Common myeloid progenitor, CD34-positive (primary cell): ENCODE measurements at regions not wholly inside any gene's neighbourhood (a gene's known extent, or its start where the extent isn't known, plus 50 kb on each side); places are given as distances from the start of the nearest gene placed in this dataset.

Experiments used
- CTCF ChIA-PET: fragments of 350-600 bp; sonication (Branson Sonifier 250); formaldehyde crosslinking; loops from one replicate; lab custom pipeline; 2021; ENCODE audit warnings: antibody characterized with exemption; lab: Charles Lee
- POLR2A ChIA-PET: fragments of 350-600 bp; sonication (Branson Sonifier 250); formaldehyde crosslinking; loops from one replicate; lab custom pipeline; 2021; ENCODE audit warnings: antibody characterized with exemption; lab: Charles Lee
- DNase-seq, 3 donors: peaks; one replicate each; pipeline versions ENCODE4 v3.0.0 to v3.0.0-alpha.2; 2013
- H3K27ac ChIP-seq, 2 experiments: 1 replicate in 1 of 2; 2 replicates in 1 of 2; pipeline ENCODE4 v1.7.0; 2013; ENCODE audit warnings: inconsistent platforms in 2 of 2, low read length in 2 of 2, mild to moderate bottlenecking in 2 of 2, low read depth in 1 of 2, moderate library complexity in 1 of 2; ENCODE audit not compliant: severe bottlenecking in 2 of 2, insufficient read depth in 1 of 2, poor library complexity in 1 of 2
- H3K27me3 ChIP-seq, 5 experiments: replicated peaks in 2 of 5; 1 replicate in 3 of 5; 2 replicates in 2 of 5; pipeline versions ENCODE4 v1.6.1 to v1.7.0; 2013; ENCODE audit warnings: low read length in 4 of 5, mild to moderate bottlenecking in 2 of 5, moderate library complexity in 2 of 5, inconsistent platforms in 1 of 5; ENCODE audit not compliant: insufficient read depth in 5 of 5, control insufficient read depth in 4 of 5
- H3K36me3 ChIP-seq, 4 experiments: 1 replicate in 2 of 4; 2 replicates in 2 of 4; pipeline versions ENCODE4 v1.6.1 to v1.7.0; 2013; ENCODE audit warnings: low read length in 3 of 4, control low read depth in 1 of 4, mild to moderate bottlenecking in 1 of 4; ENCODE audit not compliant: control insufficient read depth in 4 of 4, insufficient read depth in 4 of 4
- H3K4me1 ChIP-seq, 4 experiments: 1 replicate in 3 of 4; 2 replicates in 1 of 4; pipeline versions ENCODE4 v1.6.1 to v1.7.1; 2013; ENCODE audit warnings: low read length in 3 of 4, mild to moderate bottlenecking in 3 of 4, control low read depth in 1 of 4, inconsistent platforms in 1 of 4, moderate library complexity in 1 of 4; ENCODE audit not compliant: control insufficient read depth in 4 of 4, insufficient read depth in 4 of 4; ENCODE audit errors: control extremely low read depth in 1 of 4
- H3K4me3 ChIP-seq, 7 experiments: 1 replicate in 4 of 7; 2 replicates in 3 of 7; pipeline versions ENCODE4 v1.5.1 to v1.7.0; 2013; ENCODE audit warnings: mild to moderate bottlenecking in 7 of 7, low read length in 6 of 7, moderate library complexity in 6 of 7, inconsistent platforms in 2 of 7, low read depth in 2 of 7, control low read depth in 1 of 7; ENCODE audit not compliant: insufficient read depth in 4 of 7, control insufficient read depth in 1 of 7; ENCODE audit errors: extremely low read depth in 1 of 7
- H3K9me3 ChIP-seq, 5 experiments: 1 replicate in 4 of 5; 2 replicates in 1 of 5; pipeline versions ENCODE4 v1.6.1 to v1.7.1; 2013; ENCODE audit warnings: low read length in 4 of 5, mild to moderate bottlenecking in 2 of 5, inconsistent platforms in 1 of 5, low read depth in 1 of 5, moderate library complexity in 1 of 5; ENCODE audit not compliant: control insufficient read depth in 4 of 5, insufficient read depth in 2 of 5; ENCODE audit errors: control extremely low read depth in 1 of 5
- WGBS: methylation state at CpG from one replicate; pipeline ENCODE4 v1.1.5; 2013; ENCODE audit not compliant: insufficient coverage; 5-methylcytosine and 5-hydroxymethylcytosine counted together

GRCh38 chr4:180900781-180901180, 1342.4 kb upstream of the TENM3 start:
- CTCF ChIA-PET, result no interaction called here
- Histone ChIP-seq H3K27ac (no peak overlapping the region), H3K9me3 (no peaks in the 10 kb centered on the region), H3K27me3 (no peaks in the 10 kb centered on the region), H3K36me3 (no peaks in the 10 kb centered on the region), H3K4me1 (no peaks in the 10 kb centered on the region), H3K4me3 (no peak overlapping the region)
- POLR2A ChIA-PET, result no interaction called here
- WGBS, result 94% methylated on average over 3 of the region's 4 CpGs
- DNase-seq, result no peak

DNA sequence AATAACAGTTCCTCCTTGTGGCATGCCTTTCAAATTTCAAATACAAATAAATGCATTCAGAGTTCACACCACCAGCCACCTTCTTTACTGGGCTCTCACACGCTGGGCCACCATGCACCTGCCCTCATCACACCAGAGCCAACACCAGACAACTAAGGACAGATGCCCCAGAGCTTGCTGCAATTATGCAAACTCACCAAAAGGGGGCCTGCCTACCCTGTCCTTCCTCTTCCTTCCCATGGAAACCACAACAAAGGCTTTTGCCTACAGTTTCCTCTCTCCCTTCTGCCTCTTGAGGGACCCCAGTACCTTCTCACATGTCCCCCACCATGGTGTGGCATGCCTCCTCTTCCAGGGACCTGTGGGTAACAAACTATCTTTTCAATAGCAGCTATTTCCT, 1333.9 kb upstream of the TENM3 start:
- CTCF ChIA-PET, result no interaction called here
- WGBS, result 100% methylated on average over 1 of the region's 1 CpG
- H3K4me3 ChIP-seq, result no peak overlapping the region
- POLR2A ChIA-PET, result no interaction called here
- H3K9me3 ChIP-seq, result no peaks in the 10 kb centered on the region
- H3K27me3 ChIP-seq, result no peaks in the 10 kb centered on the region
- H3K4me1 ChIP-seq, result no peaks in the 10 kb centered on the region
- DNase-seq, result no peak
- H3K27ac ChIP-seq, result no peak overlapping the region
- H3K36me3 ChIP-seq, result no peaks in the 10 kb centered on the region

DNA sequence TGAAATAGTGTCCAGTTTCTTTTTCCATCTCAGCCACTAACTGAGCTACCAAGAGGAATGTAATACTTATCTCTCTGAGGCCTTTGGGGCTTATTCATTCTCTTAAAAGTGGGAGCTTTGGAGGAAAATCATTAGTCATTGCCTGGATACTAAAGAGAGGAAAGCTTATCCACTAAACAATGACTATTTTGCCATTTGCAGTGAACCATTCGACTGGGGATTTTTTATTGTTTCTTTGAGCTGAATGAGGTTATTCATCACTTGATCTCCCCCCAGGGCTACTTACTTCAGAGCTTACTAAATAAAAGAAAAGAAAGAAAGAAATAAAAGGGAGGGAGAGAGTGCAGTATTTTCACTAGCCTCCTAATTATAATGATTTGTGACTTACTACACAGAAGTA, 1329.5 kb upstream of the TENM3 start:
- no CpG with 5 or more reads among the region's 1 CpG for WGBS
- H3K4me1 ChIP-seq, result no peaks in the 10 kb centered on the region
- CTCF ChIA-PET, result no interaction called here
- POLR2A ChIA-PET, result no interaction called here
- no peak overlapping the region for H3K4me3 ChIP-seq
- H3K27ac ChIP-seq, result no peak overlapping the region
- H3K36me3 ChIP-seq, result no peaks in the 10 kb centered on the region
- H3K27me3 ChIP-seq, result no peaks in the 10 kb centered on the region
- H3K9me3 ChIP-seq, result no peaks in the 10 kb centered on the region
- DNase-seq, result no peak

DNA sequence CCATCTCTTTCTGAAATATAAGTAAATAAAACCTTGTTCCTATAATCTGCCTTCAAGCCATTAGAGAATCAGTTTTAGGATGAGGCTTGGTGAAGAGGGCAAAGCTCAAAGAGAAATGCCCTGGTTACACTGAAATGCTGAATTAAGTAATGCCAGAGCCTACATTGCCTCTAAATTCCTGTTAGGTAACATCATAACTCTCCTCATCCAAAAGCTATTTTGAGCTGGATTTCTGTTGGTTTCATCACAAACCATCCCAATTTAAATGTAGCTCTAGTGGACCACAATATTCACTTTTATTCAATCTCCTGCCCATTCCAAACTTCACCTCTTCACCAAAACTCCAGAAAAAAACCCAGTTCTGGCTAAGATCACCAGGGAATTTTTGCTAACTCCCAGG, 1319.7 kb upstream of the TENM3 start:
- no peak for DNase-seq

DNA sequence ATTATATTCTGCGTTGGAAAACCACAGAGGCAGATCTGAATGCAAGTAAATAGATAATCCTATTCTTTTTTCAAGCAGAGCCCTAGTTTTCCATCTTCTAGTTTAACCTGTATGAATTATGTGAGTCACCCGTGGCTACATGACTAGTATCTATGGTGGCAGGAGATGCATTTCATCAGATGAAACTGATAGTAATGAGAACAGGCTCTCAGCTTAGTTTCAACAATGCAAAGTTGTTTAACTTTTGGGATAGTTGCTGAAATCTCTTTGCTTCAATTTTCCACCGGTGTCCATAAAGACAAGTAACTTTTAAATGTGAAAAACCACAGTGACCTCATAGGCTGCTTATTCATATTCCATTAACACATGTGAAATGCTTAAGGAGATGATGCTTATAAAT, 1317.4 kb upstream of the TENM3 start:
- Histone ChIP-seq H3K36me3 (no peaks in the 10 kb centered on the region), H3K9me3 (no peaks in the 10 kb centered on the region), H3K4me1 (no peaks in the 10 kb centered on the region), H3K27me3 (no peaks in the 10 kb centered on the region), H3K27ac (no peak overlapping the region), H3K4me3 (no peak overlapping the region)
- DNase-seq, result no peak
- CTCF ChIA-PET, result no interaction called here
- POLR2A ChIA-PET, result no interaction called here
- 100% methylated on average over 2 of the region's 3 CpGs for WGBS

More for the DNA sequence above, 1319.7 kb upstream of the TENM3 start:
- H3K9me3 ChIP-seq, result no peaks in the 10 kb centered on the region
- POLR2A ChIA-PET, result no interaction called here
- CTCF ChIA-PET, result no interaction called here
- H3K4me3 ChIP-seq, result no peak overlapping the region
- no peaks in the 10 kb centered on the region for H3K36me3 ChIP-seq
- H3K27ac ChIP-seq, result no peak overlapping the region
- no peaks in the 10 kb centered on the region for H3K4me1 ChIP-seq
- no peaks in the 10 kb centered on the region for H3K27me3 ChIP-seq

- DNase-seq, result no peak
- POLR2A ChIA-PET, result no interaction called here
- CTCF ChIA-PET, result no interaction called here
- Histone ChIP-seq H3K27ac (no peak overlapping the region), H3K4me3 (no peak overlapping the region), H3K4me1 (no peaks in the 10 kb centered on the region), H3K27me3 (no peaks in the 10 kb centered on the region), H3K36me3 (no peaks in the 10 kb centered on the region), H3K9me3 (no peaks in the 10 kb centered on the region)
- WGBS, result 82% methylated on average over 1 of the region's 1 CpG
Observed at GRCh38 chr4:180926277-180926676, 1316.9 kb upstream of the TENM3 start.

DNA sequence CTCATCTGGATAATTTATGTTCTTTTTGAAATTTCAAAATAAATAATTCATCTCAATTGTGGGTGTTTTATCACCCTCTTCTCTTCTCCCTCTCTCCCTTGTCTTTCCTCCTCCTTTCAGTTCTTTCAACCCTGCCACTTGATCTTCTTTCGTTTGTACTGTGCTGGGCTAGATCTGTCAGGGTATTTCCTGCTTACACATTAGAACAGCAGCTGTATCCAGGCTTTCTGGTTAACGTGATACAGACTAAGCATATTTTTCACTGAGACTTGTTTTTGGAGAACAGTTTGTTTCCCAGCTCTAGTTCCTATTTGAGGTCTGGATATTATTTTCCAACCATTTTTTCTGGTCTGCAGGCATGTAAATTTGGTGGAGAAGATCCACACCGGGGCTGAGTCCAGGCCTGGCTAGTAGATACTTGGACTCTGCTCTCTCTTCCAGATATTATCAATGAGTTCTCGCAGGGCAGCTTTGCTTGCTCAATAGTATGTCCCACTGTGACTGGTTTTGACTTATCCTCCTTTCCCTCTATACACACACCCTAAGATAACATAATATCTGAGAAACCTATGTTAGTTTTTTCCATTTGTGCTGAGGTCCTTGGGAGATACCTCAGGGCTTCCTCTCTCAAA, 1310.7 kb upstream of the TENM3 start:
- Histone ChIP-seq H3K27ac (no peak overlapping the region), H3K36me3 (no peaks in the 10 kb centered on the region), H3K4me3 (no peak overlapping the region), H3K9me3 (no peaks in the 10 kb centered on the region), H3K4me1 (no peaks in the 10 kb centered on the region), H3K27me3 (no peaks in the 10 kb centered on the region)
- no peak for DNase-seq
- CTCF ChIA-PET, result interaction anchor here (1.7 kb wide), 1 partner anchor 10 kb away, joined by 3 read pairs; no protein-coding TSS in a partner anchor
- WGBS, result 90% methylated on average over 2 of the region's 4 CpGs
- POLR2A ChIA-PET, result no interaction called here
